ENCODE measurements at regions not wholly inside any gene's neighbourhood (a gene's known extent, or its start where the extent isn't known, plus 50 kb on each side); places are given as distances from the start of the nearest gene placed in this dataset.

DNA sequence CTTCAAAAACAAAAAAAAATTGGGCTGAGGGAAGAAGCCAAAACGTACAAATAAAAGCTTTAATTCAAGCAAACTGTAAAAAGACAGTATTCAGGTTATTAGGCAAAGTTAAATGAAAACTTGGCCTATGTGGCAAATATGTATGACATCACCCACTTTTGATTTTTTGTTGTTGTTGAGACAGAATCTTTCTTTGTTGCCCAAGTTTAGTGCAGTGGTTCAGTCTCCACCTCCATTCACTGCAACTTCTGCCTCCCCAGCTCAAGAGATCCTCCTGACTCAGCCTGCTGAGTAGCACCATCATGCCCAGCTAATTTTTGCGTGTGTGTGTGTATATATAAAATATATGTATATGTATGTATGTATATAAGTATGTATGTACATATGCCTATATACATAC lies 440.4 kb upstream of the NRXN1 start:
- no peak for TF ChIP-seq ZBTB44 (tag by site-specific recombination; IDR thresholded peaks at IDR 0.05)
- TF ChIP-seq, protein P1, sequence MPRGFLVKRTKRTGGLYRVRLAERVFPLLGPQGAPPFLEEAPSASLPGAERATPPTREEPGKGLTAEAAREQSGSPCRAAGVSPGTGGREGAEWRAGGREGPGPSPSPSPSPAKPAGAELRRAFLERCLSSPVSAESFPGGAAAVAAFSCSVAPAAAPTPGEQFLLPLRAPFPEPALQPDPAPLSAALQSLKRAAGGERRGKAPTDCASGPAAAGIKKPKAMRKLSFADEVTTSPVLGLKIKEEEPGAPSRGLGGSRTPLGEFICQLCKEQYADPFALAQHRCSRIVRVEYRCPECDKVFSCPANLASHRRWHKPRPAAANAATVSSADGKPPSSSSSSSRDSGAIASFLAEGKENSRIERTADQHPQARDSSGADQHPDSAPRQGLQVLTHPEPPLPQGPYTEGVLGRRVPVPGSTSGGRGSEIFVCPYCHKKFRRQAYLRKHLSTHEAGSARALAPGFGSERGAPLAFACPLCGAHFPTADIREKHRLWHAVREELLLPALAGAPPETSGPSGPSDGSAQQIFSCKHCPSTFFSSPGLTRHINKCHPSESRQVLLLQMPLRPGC (tag by site-specific recombination; IDR thresholded peaks at IDR 0.05): no peak
- no peak for TF ChIP-seq ZFP37 (tag by site-specific recombination; IDR thresholded peaks at IDR 0.05)
- TF ChIP-seq OSR2 (tag by site-specific recombination; IDR thresholded peaks at IDR 0.05): no peak
- no peak for TF ChIP-seq ZNF701 (tag by site-specific recombination; IDR thresholded peaks at IDR 0.05)
- TF ChIP-seq ZNF544 (tag by site-specific recombination; IDR thresholded peaks at IDR 0.05): no peak
- TF ChIP-seq ZNF155 (tag by site-specific recombination; IDR thresholded peaks at IDR 0.05): no peak
- TF ChIP-seq ZNF704 (tag by site-specific recombination; IDR thresholded peaks at IDR 0.05): no peak
- no peak for TF ChIP-seq ZNF132 (tag by site-specific recombination; IDR thresholded peaks at IDR 0.05; ENCODE audit: borderline replicate concordance)
- TF ChIP-seq GLIS2 (tag by site-specific recombination; IDR thresholded peaks at IDR 0.05): no peak
- no peak for TF ChIP-seq SP7 (tag by site-specific recombination; IDR thresholded peaks at IDR 0.05)
- TF ChIP-seq ZNF501 (tag by site-specific recombination; IDR thresholded peaks at IDR 0.05): no peak
- ChIA-PET CTCF (no interaction called here), POLR2A (no interaction called here)
- H3K4me1 ChIP-seq (ENCODE audit: control insufficient read depth, insufficient read depth, low read length): no peaks in the 10 kb centered on the region
- no peaks in the 10 kb centered on the region for H3K9me3 ChIP-seq (ENCODE audit: control insufficient read depth, insufficient read depth, low read depth, low read length)
- H3K27ac ChIP-seq (ENCODE audit: extremely low read depth, low read depth, low read length): no peak overlapping the region
- no peak overlapping the region for H3K4me3 ChIP-seq (ENCODE audit: low read depth, low read length)
- H3K36me3 ChIP-seq (ENCODE audit: control insufficient read depth in 2 of 2, insufficient read depth in 1 of 2, low read length in 2 of 2): no peaks in the 10 kb centered on the region

- Histone ChIP-seq H3K27ac (ENCODE audit: extremely low read depth, low read depth, low read length) (no peak overlapping the region), H3K4me1 (ENCODE audit: control insufficient read depth, insufficient read depth, low read length) (no peaks in the 10 kb centered on the region), H3K9me3 (ENCODE audit: control insufficient read depth, insufficient read depth, low read depth, low read length) (no peaks in the 10 kb centered on the region), H3K4me3 (ENCODE audit: low read depth, low read length) (no peak overlapping the region), H3K36me3 (ENCODE audit: control insufficient read depth in 2 of 2, insufficient read depth in 1 of 2, low read length in 2 of 2) (no peaks in the 10 kb centered on the region)
- POLR2A ChIA-PET: no interaction called here
- TF ChIP-seq SALL2 (tag by site-specific recombination; IDR thresholded peaks at IDR 0.05; ENCODE audit: borderline replicate concordance) (no peak), HOXA7 (CRISPR knock-in tag; IDR thresholded peaks at IDR 0.05; ENCODE audit: borderline replicate concordance) (no peak), ZNF174 (tag by site-specific recombination; IDR thresholded peaks at IDR 0.05) (no peak)
- CTCF ChIA-PET: no interaction called here
Observed at GRCh38 chr2:51469102-51469501, 437.2 kb upstream of the NRXN1 start.

DNA sequence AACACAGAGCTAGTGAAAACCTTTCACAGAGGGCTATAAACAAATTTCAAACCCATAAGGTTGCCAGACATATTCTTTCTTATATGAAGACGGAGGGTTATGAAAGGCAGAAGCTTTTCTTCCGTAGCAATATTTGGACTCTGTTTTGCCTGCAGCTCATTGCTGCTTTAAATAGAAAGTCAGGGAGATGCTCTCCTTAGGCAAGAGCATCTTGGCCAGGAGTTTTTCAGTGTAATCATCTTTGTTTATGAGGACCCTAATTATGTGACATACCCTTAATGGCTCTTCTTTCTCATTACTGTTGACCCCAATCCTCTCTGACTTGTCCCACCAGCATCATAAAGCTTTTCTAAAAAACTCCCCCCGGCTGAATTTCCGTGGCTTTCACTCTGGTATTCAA lies 433.4 kb upstream of the NRXN1 start:
- POLR2A ChIA-PET: no interaction called here
- TF ChIP-seq ZNF660 (tag by site-specific recombination; IDR thresholded peaks at IDR 0.05) (no peak), ZNF549 (tag by site-specific recombination; IDR thresholded peaks at IDR 0.05) (no peak), ZBTB48 (tag by site-specific recombination; IDR thresholded peaks at IDR 0.05) (no peak), BCL11A (tag by site-specific recombination; IDR thresholded peaks at IDR 0.05; ENCODE audit: low read depth) (no peak), ZNF585B (tag by site-specific recombination; IDR thresholded peaks at IDR 0.05) (no peak), ATF2 (tag by site-specific recombination; IDR thresholded peaks at IDR 0.05; ENCODE audit: low read depth) (no peak), ZNF701 (tag by site-specific recombination; IDR thresholded peaks at IDR 0.05) (no peak), HOXD13 (CRISPR knock-in tag; IDR thresholded peaks at IDR 0.05; ENCODE audit: borderline replicate concordance) (no peak), ZFP41 (tag by site-specific recombination; IDR thresholded peaks at IDR 0.05; ENCODE audit: borderline replicate concordance) (no peak), HOXC10 (CRISPR knock-in tag; IDR thresholded peaks at IDR 0.05) (no peak), ZNF211 (tag by site-specific recombination; IDR thresholded peaks at IDR 0.05; ENCODE audit: low read depth) (no peak)
- TF ChIP-seq, protein P2, sequence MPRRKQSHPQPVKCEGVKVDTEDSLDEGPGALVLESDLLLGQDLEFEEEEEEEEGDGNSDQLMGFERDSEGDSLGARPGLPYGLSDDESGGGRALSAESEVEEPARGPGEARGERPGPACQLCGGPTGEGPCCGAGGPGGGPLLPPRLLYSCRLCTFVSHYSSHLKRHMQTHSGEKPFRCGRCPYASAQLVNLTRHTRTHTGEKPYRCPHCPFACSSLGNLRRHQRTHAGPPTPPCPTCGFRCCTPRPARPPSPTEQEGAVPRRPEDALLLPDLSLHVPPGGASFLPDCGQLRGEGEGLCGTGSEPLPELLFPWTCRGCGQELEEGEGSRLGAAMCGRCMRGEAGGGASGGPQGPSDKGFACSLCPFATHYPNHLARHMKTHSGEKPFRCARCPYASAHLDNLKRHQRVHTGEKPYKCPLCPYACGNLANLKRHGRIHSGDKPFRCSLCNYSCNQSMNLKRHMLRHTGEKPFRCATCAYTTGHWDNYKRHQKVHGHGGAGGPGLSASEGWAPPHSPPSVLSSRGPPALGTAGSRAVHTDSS (tag by site-specific recombination; IDR thresholded peaks at IDR 0.05): no peak
- Histone ChIP-seq H3K36me3 (ENCODE audit: control insufficient read depth in 2 of 2, insufficient read depth in 1 of 2, low read length in 2 of 2) (no peaks in the 10 kb centered on the region), H3K4me1 (ENCODE audit: control insufficient read depth, insufficient read depth, low read length) (no peaks in the 10 kb centered on the region), H3K9me3 (ENCODE audit: control insufficient read depth, insufficient read depth, low read depth, low read length) (no peaks in the 10 kb centered on the region), H3K27ac (ENCODE audit: extremely low read depth, low read depth, low read length) (no peak overlapping the region), H3K4me3 (ENCODE audit: low read depth, low read length) (no peak overlapping the region)
- CTCF ChIA-PET: no interaction called here
